H9 (cell line): ENCODE measurements at regions not wholly inside any gene's neighbourhood (a gene's known extent, or its start where the extent isn't known, plus 50 kb on each side); places are given as distances from the start of the nearest gene placed in this dataset.

ENCODE experiments used
- DNase-seq: peaks from one replicate; pipeline ENCODE4 v3.0.0-alpha.2; 2017
- H2AFZ ChIP-seq: one replicate; pipeline ENCODE4 v1.6.1; 2013; ENCODE audit warnings: mild to moderate bottlenecking, low read length, control low read depth, moderate library complexity
- H2AK5ac ChIP-seq: 2 replicates; pipeline ENCODE4 v1.6.1; 2013; ENCODE audit warnings: low read length, control low read depth, mixed read lengths; ENCODE audit not compliant: insufficient read length
- H2BK120ac ChIP-seq: one replicate; pipeline ENCODE4 v1.6.1; 2013; ENCODE audit warnings: low read depth, mild to moderate bottlenecking, low read length, control low read depth, inconsistent platforms; ENCODE audit not compliant: poor library complexity, severe bottlenecking
- H2BK12ac ChIP-seq: 2 replicates; pipeline ENCODE4 v1.6.1; 2013; ENCODE audit warnings: low read length, control low read depth, mixed read lengths, low read depth; ENCODE audit not compliant: insufficient read length
- H2BK15ac ChIP-seq: 2 replicates; pipeline ENCODE4 v1.6.1; 2013; ENCODE audit warnings: low read depth, low read length, control low read depth
- H2BK20ac ChIP-seq: one replicate; pipeline ENCODE4 v1.6.1; 2013; ENCODE audit warnings: low read depth, mild to moderate bottlenecking, low read length, control low read depth, inconsistent platforms; ENCODE audit not compliant: poor library complexity, severe bottlenecking
- H2BK5ac ChIP-seq: 2 replicates; pipeline ENCODE4 v1.6.1; 2013; ENCODE audit warnings: low read length, control low read depth, mixed read lengths; ENCODE audit not compliant: insufficient read length
- H3K14ac ChIP-seq: 2 replicates; pipeline ENCODE4 v1.6.1; 2013; ENCODE audit warnings: low read length, control low read depth; ENCODE audit not compliant: insufficient read depth
- H3K18ac ChIP-seq: 2 replicates; pipeline ENCODE4 v1.6.1; 2013; ENCODE audit warnings: low read depth, mild to moderate bottlenecking, mixed read lengths, low read length, control low read depth; ENCODE audit not compliant: insufficient read length
- H3K23ac ChIP-seq: 2 replicates; pipeline ENCODE4 v1.6.1; 2013; ENCODE audit warnings: low read length, control low read depth, mixed read lengths, low read depth; ENCODE audit not compliant: insufficient read length
- H3K23me2 ChIP-seq: 2 replicates; pipeline ENCODE4 v1.6.1; 2013; ENCODE audit warnings: low read depth, mild to moderate bottlenecking, mixed read lengths, low read length, control low read depth; ENCODE audit not compliant: insufficient read length, poor library complexity, severe bottlenecking
- H3K27ac ChIP-seq: 2 replicates; pipeline ENCODE4 v1.5.1; 2013; ENCODE audit warnings: low read length, control low read depth, mixed read lengths, low read depth; ENCODE audit not compliant: insufficient read length
- H3K27me3 ChIP-seq: 2 replicates; pipeline ENCODE4 v1.6.1; 2013; ENCODE audit warnings: low read length, control low read depth, inconsistent platforms; ENCODE audit not compliant: insufficient read depth
- H3K4ac ChIP-seq: 2 replicates; pipeline ENCODE4 v1.6.1; 2013; ENCODE audit warnings: low read depth, mild to moderate bottlenecking, control low read depth, inconsistent platforms, low read length, moderate library complexity
- H3K4me1 ChIP-seq: 2 replicates; pipeline ENCODE4 v1.6.1; 2013; ENCODE audit warnings: low read length, control low read depth, inconsistent platforms; ENCODE audit not compliant: insufficient read depth
- H3K4me2 ChIP-seq: 2 replicates; pipeline ENCODE4 v1.6.1; 2013; ENCODE audit warnings: low read length, control low read depth, mixed read lengths; ENCODE audit not compliant: insufficient read length, insufficient read depth
- H3K56ac ChIP-seq: 2 replicates; pipeline ENCODE4 v1.6.1; 2013; ENCODE audit warnings: low read depth, mild to moderate bottlenecking, mixed read lengths, low read length, control low read depth; ENCODE audit not compliant: insufficient read length
- H3K79me1 ChIP-seq: 2 replicates; pipeline ENCODE4 v1.6.1; 2013; ENCODE audit warnings: low read depth, mild to moderate bottlenecking, moderate library complexity, low read length, control low read depth, inconsistent platforms; ENCODE audit not compliant: insufficient read depth, poor library complexity, severe bottlenecking
- H3K79me2 ChIP-seq: 2 replicates; pipeline ENCODE4 v1.6.1; 2013; ENCODE audit warnings: low read length, control low read depth, inconsistent platforms; ENCODE audit not compliant: insufficient read depth
- H3K9ac ChIP-seq: 2 replicates; pipeline ENCODE4 v1.6.1; 2013; ENCODE audit warnings: low read length, control low read depth, mixed read lengths; ENCODE audit not compliant: insufficient read length; ENCODE audit errors: extremely low read depth
- H3K9me3 ChIP-seq: one replicate; pipeline ENCODE4 v1.6.1; 2013; ENCODE audit warnings: low read depth, low read length, inconsistent platforms; ENCODE audit not compliant: control insufficient read depth
- H3T11ph ChIP-seq: one replicate; pipeline ENCODE4 v1.6.1; 2013; ENCODE audit warnings: mild to moderate bottlenecking, low read length, control low read depth, inconsistent platforms
- H4K20me1 ChIP-seq: one replicate; pipeline ENCODE4 v1.6.1; 2013; ENCODE audit not compliant: control insufficient read depth, insufficient read length, insufficient read depth
- H4K5ac ChIP-seq: 2 replicates; pipeline ENCODE4 v1.6.1; 2013; ENCODE audit warnings: low read depth, mild to moderate bottlenecking, mixed read lengths, low read length, control low read depth; ENCODE audit not compliant: insufficient read length
- H4K8ac ChIP-seq: replicated peaks from 2 replicates; pipeline ENCODE4 v1.6.1; 2013; ENCODE audit warnings: low read length, control low read depth, mixed read lengths, low read depth; ENCODE audit not compliant: insufficient read length
- H4K91ac ChIP-seq: 2 replicates; pipeline ENCODE4 v1.6.1; 2013; ENCODE audit warnings: low read depth, mild to moderate bottlenecking, moderate library complexity, mixed read lengths, low read length, control low read depth; ENCODE audit not compliant: insufficient read length
- H3K27ac Mint-ChIP-seq, 3 experiments: 2 replicates in 2 of 3; 3 replicates in 1 of 3; pipeline ENCODE4 v1.8.0; 2020 to 2021; ENCODE audit warnings: mixed read lengths in 3 of 3, mild to moderate bottlenecking in 1 of 3, moderate library complexity in 1 of 3
- H3K27me3 Mint-ChIP-seq: 2 replicates; pipeline ENCODE4 v1.8.0; 2021; ENCODE audit warnings: low read depth, mild to moderate bottlenecking, moderate library complexity, mixed read lengths
- H3K36me3 Mint-ChIP-seq, 3 experiments: 2 replicates in 2 of 3; 3 replicates in 1 of 3; pipeline ENCODE4 v1.8.0; 2020 to 2021; ENCODE audit warnings: low read depth in 3 of 3, mixed read lengths in 3 of 3; ENCODE audit not compliant: insufficient read depth in 1 of 3
- H3K4me1 Mint-ChIP-seq, 2 experiments: 2 replicates each; pipeline ENCODE4 v1.8.0; 2020; ENCODE audit warnings: mixed read lengths in 2 of 2
- H3K4me3 Mint-ChIP-seq, 2 experiments: 2 replicates in 1 of 2; 3 replicates in 1 of 2; pipeline ENCODE4 v1.8.0; 2020 to 2021; ENCODE audit warnings: mild to moderate bottlenecking in 2 of 2, mixed read lengths in 2 of 2, moderate library complexity in 1 of 2
- H3K9me3 Mint-ChIP-seq, 2 experiments: 2 replicates in 1 of 2; 3 replicates in 1 of 2; pipeline ENCODE4 v1.8.0; 2020; ENCODE audit warnings: mild to moderate bottlenecking in 2 of 2, mixed read lengths in 2 of 2, moderate library complexity in 1 of 2
- CTCF ChIP-seq: fragments of 200-600 bp; sonication (generic); conservative IDR thresholded peaks from 3 replicates; pipeline ENCODE4 v1.8.0; 2021; ENCODE audit warnings: antibody characterized with exemption, mild to moderate bottlenecking
- WGBS: extraction: QIAGEN DNeasy Blood & Tissue Kit; methylation state at CpG from one replicate; pipeline ENCODE4 v1.1.7; 2013; ENCODE audit warnings: missing lambda C conversion rate, low lambda C conversion rate, mixed read lengths; ENCODE audit not compliant: insufficient read length; ENCODE audit errors: extremely low coverage; 5-methylcytosine and 5-hydroxymethylcytosine counted together

- Histone ChIP-seq H3K79me1 (no peaks in the 10 kb centered on the region), H2BK12ac (no peak overlapping the region), H2AFZ (no peak overlapping the region), H2BK120ac (no peak overlapping the region), H3K9me3 (no peaks in the 10 kb centered on the region), H2BK15ac (no peak overlapping the region), H3K23me2 (no peaks in the 10 kb centered on the region), H3K9ac (no peak overlapping the region), H4K8ac (no peak overlapping the region), H3K23ac (no peak overlapping the region), H3K14ac (no peak overlapping the region), H4K91ac (no peak overlapping the region), H2BK5ac (no peak overlapping the region), H3K18ac (no peak overlapping the region), H3K4ac (no peak overlapping the region), H2BK20ac (no peak overlapping the region), H3K4me2 (no peak overlapping the region), H4K5ac (no peak overlapping the region), H3K4me1 (peaks cover 2% of the 10 kb centered on the region; the same call in 1 of the 2 replicates), H2AK5ac (no peak overlapping the region), H3K56ac (no peak overlapping the region), H3K27ac (no peak overlapping the region), H4K20me1 (no peaks in the 10 kb centered on the region), H3K27me3 (no peaks in the 10 kb centered on the region), H3T11ph (no peak overlapping the region), H3K79me2 (no peaks in the 10 kb centered on the region)
- Mint-ChIP-seq H3K27me3 (no peaks in the 10 kb centered on the region), H3K27ac (no peak overlapping the region), H3K4me1 (peaks cover 7 to 12% of the 10 kb centered on the region in 2 experiments; a peak in 3 of 4 replicates), H3K4me3 (no peak overlapping the region), H3K36me3 (peaks cover 0 to 5% (median 0%) of the 10 kb centered on the region in 3 experiments; a peak in 1 of 7 replicates), H3K9me3 (no peaks in the 10 kb centered on the region)
- TF ChIP-seq CTCF, result no peak
- DNase-seq, result no peak
- no CpG with 5 or more reads among the region's 3 CpGs for WGBS
Observed at GRCh38 chr5:147169901-147170300, 64.9 kb upstream of the STK32A start.
